Occipital lobe (tissue), 1 donor: ENCODE measurements at regions not wholly inside any gene's neighbourhood (a gene's known extent, or its start where the extent isn't known, plus 50 kb on each side); places are given as distances from the start of the nearest gene placed in this dataset.

Experiments
- DNase-seq: peaks from one replicate; lab custom pipeline; 2025; lab: John Stamatoyannopoulos, UW

DNA sequence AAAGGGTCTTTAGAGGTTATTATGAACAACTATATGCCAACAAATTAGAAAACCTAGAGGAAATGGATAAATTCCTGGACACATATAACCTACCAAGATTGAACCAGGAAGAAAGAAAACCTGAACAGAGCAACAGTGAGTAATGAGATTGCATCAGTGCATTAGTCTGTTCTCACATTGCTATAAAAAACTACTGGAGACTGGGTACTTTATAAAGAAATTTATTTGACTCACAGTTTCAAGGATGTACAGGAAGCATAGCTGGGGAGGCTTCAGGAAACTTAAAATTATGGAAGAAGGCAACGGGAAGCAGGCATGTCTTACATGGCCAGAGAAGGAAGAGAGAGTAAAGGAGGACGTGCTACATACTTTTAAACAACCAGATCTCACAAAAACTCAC lies 70.8 kb upstream of the GNAZ start:
- DNase-seq, result no peak

DNA sequence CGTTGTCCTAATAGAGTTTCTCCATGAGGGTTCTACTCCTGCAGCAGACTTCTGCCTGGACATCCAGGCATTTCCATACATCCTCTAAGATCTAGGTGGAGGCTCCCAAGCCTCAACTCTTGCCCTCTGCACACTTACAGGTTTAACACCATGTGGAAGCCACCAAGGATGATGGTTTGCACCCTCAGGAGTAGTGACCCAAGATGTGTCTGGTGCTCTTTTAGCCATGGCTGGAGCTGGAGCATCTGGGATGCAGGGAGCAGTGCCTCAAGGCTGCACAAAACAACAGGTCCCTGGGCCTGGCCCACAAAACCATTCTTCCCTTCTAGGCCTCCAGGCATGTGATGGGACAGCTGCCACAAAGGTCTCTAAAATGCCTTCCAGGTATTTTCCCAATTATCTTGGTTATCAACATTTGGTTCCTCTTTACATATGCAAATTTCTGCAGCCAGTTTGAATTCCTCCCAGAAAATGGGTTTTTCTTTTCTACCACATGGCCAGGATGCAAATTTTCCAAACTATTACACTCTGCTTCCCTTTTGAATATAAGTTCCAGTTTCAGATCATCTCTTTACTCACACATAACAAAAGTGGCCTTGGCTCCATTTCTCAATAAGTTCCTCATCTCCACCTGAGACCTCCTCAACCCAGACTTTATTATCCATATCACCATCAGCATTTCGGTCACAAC lies 69.5 kb upstream of the GNAZ start:
- DNase-seq, result no peak

DNA sequence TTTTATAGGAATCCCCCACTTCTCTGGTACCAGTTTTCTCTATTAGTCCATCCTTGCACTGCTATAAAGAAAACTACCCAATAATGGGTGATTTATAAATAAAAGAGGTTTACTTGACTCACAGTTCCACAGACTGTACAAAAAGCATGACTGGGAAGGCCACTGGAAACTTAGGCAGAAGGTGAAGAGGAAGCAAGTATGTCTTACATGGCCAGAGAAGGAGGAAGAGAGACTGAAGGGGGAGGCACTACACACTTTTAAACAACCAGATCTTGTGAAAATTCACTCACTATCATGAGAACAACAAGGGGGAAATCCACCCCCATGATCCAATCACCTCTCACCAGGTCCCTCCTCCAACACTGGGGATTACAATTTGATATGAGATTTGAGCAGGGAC lies 68.9 kb upstream of the GNAZ start:
- DNase-seq, result no peak

DNA sequence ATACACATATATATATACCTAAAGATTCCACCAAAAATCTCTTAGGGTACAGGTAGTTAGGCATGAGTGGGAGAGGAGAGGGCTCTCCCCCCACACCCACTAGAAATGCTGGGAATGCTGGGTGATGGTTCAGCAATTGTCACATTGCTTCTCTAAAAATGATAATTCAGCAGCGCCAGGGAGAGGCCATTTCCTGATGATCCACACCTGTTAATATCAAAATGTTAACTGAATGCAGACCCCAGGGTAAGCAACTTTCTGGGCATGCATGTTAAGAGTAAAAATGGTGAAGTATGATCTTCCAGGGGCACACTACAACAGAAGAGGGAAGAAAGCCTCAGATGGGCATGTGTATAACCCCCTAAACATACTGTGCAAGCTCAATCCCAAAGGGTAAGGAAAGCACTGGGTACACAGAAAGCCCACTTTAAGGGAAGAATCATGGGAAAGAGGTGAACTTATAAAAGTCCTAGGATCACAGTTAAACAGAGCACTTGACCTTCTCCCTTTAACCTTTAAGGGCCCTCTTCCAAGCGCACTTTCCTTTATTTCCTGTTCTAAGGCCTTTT lies 67.6 kb upstream of the GNAZ start:
- no peak for DNase-seq

DNA sequence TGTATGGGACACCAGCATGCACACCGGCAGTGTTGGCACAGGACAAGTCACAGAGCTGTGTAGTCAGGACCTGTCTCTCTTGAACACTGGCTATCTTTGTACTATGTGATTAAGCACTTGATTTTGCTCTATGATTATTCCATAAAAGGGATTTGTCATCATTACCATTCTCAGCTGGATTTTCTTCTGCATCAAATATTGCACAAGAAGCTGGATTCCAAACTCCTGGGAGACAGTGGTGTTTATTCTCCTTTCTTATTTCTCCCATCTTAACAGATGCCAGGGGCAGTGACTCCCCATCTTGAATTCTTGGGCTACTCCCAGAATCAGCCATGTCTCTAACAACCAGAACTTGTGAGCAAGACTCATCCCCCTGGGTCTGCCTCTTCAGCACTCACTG lies 62.5 kb upstream of the GNAZ start:
- DNase-seq, result no peak

DNA sequence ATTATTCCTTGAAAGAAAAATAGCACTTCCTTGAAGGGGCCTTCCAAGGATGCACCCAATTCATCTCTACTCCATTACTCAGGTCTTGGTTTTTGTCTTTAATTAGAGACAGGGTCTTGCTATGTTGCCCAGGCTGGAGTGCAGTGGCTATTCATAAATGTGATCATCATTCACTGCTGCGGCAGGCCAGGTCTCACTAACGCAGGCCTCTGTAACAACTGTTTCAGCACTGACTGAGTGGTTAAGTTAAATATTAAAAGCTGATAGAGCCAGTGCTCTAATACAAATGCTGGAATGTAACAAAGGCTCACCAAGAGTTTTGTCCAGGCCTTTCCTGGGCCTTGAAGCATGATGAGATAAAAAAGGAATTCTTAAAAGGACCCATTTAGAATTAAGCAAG lies 61.4 kb upstream of the GNAZ start:
- no peak for DNase-seq
